GM21529 (cell line): ENCODE measurements at regions not wholly inside any gene's neighbourhood (a gene's known extent, or its start where the extent isn't known, plus 50 kb on each side); places are given as distances from the start of the nearest gene placed in this dataset.
"Not testable (repeated sequence)": the region's sequence is repeated elsewhere in the genome, so short reads cannot be mapped to it uniquely, and the experiment has no call there.

Experiments used
- ATAC-seq: cut with Tn5 transposase; IDR thresholded peaks from one replicate; pipeline ENCODE4 v1.9.1; 2021; ENCODE audit not compliant: unreplicated experiment

- ATAC-seq: no peak
Observed at GRCh38 chr6:147951726-147952125, 390.9 kb upstream of the SASH1 start.

- no peak for ATAC-seq
Observed at GRCh38 chr6:147954938-147955337, 387.7 kb upstream of the SASH1 start.

- ATAC-seq: no peak
Observed at GRCh38 chr6:147958683-147959082, 384.0 kb upstream of the SASH1 start.

GRCh38 chr6:147961481-147962141 is 381.0 kb upstream of the SASH1 start:
- no peak for ATAC-seq

GRCh38 chr6:147965448-147965847 is 377.2 kb upstream of the SASH1 start:
- not testable (repeated sequence) for ATAC-seq

GRCh38 chr6:147970970-147971369 is 371.7 kb upstream of the SASH1 start:
- ATAC-seq: no peak

GRCh38 chr6:147972448-147972847 is 370.2 kb upstream of the SASH1 start:
- ATAC-seq: no peak

GRCh38 chr6:147973806-147974205 is 368.8 kb upstream of the SASH1 start:
- ATAC-seq: no peak

- ATAC-seq: no peak
Observed at GRCh38 chr6:147974376-147974775, 368.3 kb upstream of the SASH1 start.

GRCh38 chr6:147977851-147978465 is 364.7 kb upstream of the SASH1 start:
- ATAC-seq: no peak

GRCh38 chr6:147979966-147980365 is 362.7 kb upstream of the SASH1 start:
- no peak for ATAC-seq

- ATAC-seq: no peak
Observed at GRCh38 chr6:147983581-147984366, 358.9 kb upstream of the SASH1 start.

GRCh38 chr6:147986846-147987245 is 355.8 kb upstream of the SASH1 start:
- ATAC-seq: no peak

GRCh38 chr6:147990159-147990558 is 352.5 kb upstream of the SASH1 start:
- no peak for ATAC-seq

GRCh38 chr6:147991961-147992360 is 350.7 kb upstream of the SASH1 start:
- ATAC-seq: no peak

GRCh38 chr6:147999001-147999540 is 343.6 kb upstream of the SASH1 start:
- no peak for ATAC-seq

- ATAC-seq: no peak
Observed at GRCh38 chr6:148001844-148002642, 340.6 kb upstream of the SASH1 start.

GRCh38 chr6:148004651-148005050 is 338.0 kb upstream of the SASH1 start:
- no peak for ATAC-seq

GRCh38 chr6:148005806-148006205 is 336.8 kb upstream of the SASH1 start:
- no peak for ATAC-seq

- ATAC-seq: not testable (repeated sequence)
Observed at GRCh38 chr6:148010516-148010915, 332.1 kb upstream of the SASH1 start.

- ATAC-seq: no peak
Observed at GRCh38 chr6:148016013-148016412, 326.6 kb upstream of the SASH1 start.
